Smooth muscle cell (in vitro differentiated cells): ENCODE measurements at regions not wholly inside any gene's neighbourhood (a gene's known extent, or its start where the extent isn't known, plus 50 kb on each side); places are given as distances from the start of the nearest gene placed in this dataset.
A peak's percentile ranks its signal among the peaks of the same experiment; 100 is the strongest.

ENCODE experiments used
- DNase-seq: peaks from one replicate; lab custom pipeline; 2025; ENCODE audit not compliant: unreplicated experiment; lab: John Stamatoyannopoulos, UW
- H2AFZ ChIP-seq: fragments of 200-600 bp; sonication (generic); 2 replicates; pipeline ENCODE4 v1.6.0; 2016; ENCODE audit warnings: antibody characterized with exemption, low read depth, mild to moderate bottlenecking
- H3F3A ChIP-seq: fragments of 200-600 bp; sonication (generic); 2 replicates; pipeline ENCODE4 v1.6.0; 2017; ENCODE audit warnings: antibody characterized with exemption, low read depth
- H3K27ac ChIP-seq: fragments of 200-600 bp; sonication (generic); 2 replicates; pipeline ENCODE4 v1.5.1; 2016; ENCODE audit warnings: low read depth, mild to moderate bottlenecking
- H3K27me3 ChIP-seq: fragments of 200-600 bp; sonication (generic); 2 replicates; pipeline ENCODE4 v1.6.1; 2016; ENCODE audit warnings: low read depth, mild to moderate bottlenecking
- H3K36me3 ChIP-seq: fragments of 200-600 bp; sonication (generic); 2 replicates; pipeline ENCODE4 v1.5.1; 2016; ENCODE audit warnings: low read depth
- H3K4me1 ChIP-seq: fragments of 200-600 bp; sonication (generic); 2 replicates; pipeline ENCODE4 v1.5.1; 2016; ENCODE audit warnings: low read depth
- H3K4me2 ChIP-seq: fragments of 200-600 bp; sonication (generic); 2 replicates; pipeline ENCODE4 v1.6.0; 2016; ENCODE audit warnings: mild to moderate bottlenecking
- H3K4me3 ChIP-seq: fragments of 200-600 bp; sonication (generic); 2 replicates; pipeline ENCODE4 v1.5.1; 2016; ENCODE audit warnings: mild to moderate bottlenecking
- H3K79me2 ChIP-seq: fragments of 200-600 bp; sonication (generic); 2 replicates; pipeline ENCODE4 v1.6.0; 2016; ENCODE audit warnings: low read depth, mild to moderate bottlenecking
- H3K9ac ChIP-seq: fragments of 200-600 bp; sonication (generic); 2 replicates; pipeline ENCODE4 v1.6.0; 2016; ENCODE audit warnings: low read depth
- H3K9me3 ChIP-seq: fragments of 200-600 bp; sonication (generic); replicated peaks from 2 replicates; pipeline ENCODE4 v1.5.1; 2016; ENCODE audit warnings: low read depth
- H4K20me1 ChIP-seq: fragments of 200-600 bp; sonication (generic); 2 replicates; pipeline ENCODE4 v1.6.0; 2016; ENCODE audit warnings: low read depth
- WGBS: methylation state at CpG from one replicate; pipeline ENCODE4 v1.1.7; 2016; ENCODE audit warnings: low lambda C conversion rate; 5-methylcytosine and 5-hydroxymethylcytosine counted together
- TF ChIP-seq, protein P1 (sequence below): fragments of 200-600 bp; sonication (generic); IDR thresholded peaks from 2 replicates; pipeline ENCODE4 v1.5.1; 2017; ENCODE audit warnings: borderline replicate concordance, mild to moderate bottlenecking, antibody characterized with exemption; ENCODE audit not compliant: insufficient read depth, poor library complexity, severe bottlenecking

- TF ChIP-seq, protein P1, sequence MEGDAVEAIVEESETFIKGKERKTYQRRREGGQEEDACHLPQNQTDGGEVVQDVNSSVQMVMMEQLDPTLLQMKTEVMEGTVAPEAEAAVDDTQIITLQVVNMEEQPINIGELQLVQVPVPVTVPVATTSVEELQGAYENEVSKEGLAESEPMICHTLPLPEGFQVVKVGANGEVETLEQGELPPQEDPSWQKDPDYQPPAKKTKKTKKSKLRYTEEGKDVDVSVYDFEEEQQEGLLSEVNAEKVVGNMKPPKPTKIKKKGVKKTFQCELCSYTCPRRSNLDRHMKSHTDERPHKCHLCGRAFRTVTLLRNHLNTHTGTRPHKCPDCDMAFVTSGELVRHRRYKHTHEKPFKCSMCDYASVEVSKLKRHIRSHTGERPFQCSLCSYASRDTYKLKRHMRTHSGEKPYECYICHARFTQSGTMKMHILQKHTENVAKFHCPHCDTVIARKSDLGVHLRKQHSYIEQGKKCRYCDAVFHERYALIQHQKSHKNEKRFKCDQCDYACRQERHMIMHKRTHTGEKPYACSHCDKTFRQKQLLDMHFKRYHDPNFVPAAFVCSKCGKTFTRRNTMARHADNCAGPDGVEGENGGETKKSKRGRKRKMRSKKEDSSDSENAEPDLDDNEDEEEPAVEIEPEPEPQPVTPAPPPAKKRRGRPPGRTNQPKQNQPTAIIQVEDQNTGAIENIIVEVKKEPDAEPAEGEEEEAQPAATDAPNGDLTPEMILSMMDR, result no peak
- H3K27me3 ChIP-seq, result no peaks in the 10 kb centered on the region
- H4K20me1 ChIP-seq, result no peaks in the 10 kb centered on the region
- DNase-seq, result no peak
- 48% methylated on average over 3 of the region's 3 CpGs for WGBS
- no peak overlapping the region for H2AFZ ChIP-seq
- peaks cover 6% of the 10 kb centered on the region for H3K4me1 ChIP-seq
- no peak overlapping the region for H3K9ac ChIP-seq
- H3K36me3 ChIP-seq, result no peaks in the 10 kb centered on the region
- no peak overlapping the region for H3K4me3 ChIP-seq
- no peaks in the 10 kb centered on the region for H3F3A ChIP-seq
- no peak overlapping the region for H3K27ac ChIP-seq
- H3K9me3 ChIP-seq, result no peaks in the 10 kb centered on the region
- H3K4me2 ChIP-seq, result no peak overlapping the region
- H3K79me2 ChIP-seq, result no peaks in the 10 kb centered on the region
Observed at GRCh38 chr12:98371419-98371818, 144.0 kb upstream of the TMPO start.

- Histone ChIP-seq H3K4me3 (no peak overlapping the region), H3K36me3 (no peaks in the 10 kb centered on the region)
- 39% methylated on average over 5 of the region's 5 CpGs for WGBS
Observed at GRCh38 chr12:98372340-98373024, 142.9 kb upstream of the TMPO start.

DNA sequence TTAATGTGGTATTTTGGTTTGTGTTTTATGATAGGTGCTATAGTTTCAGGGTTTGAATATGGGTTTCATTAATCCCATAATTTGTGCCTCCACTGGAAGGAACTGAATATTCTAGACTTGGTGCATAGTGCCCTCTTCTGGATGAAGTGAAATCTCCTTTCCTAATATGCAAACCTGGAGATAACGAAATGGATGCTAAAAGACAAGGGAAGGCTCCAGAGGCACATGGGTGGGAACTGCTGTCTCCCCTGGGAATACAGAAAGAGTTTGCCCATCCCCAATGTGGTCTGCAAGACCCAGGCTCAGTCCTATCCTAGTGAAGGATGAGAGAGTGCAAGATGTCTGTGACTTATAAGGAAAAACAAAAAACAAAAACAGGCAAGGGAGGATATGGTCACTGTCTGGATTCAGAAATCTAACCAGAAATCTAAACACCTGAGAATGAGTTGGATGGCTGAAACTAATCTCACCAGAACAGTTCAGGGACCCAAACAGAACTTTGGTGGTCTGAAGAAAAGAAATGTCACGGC is 142.3 kb upstream of the TMPO start:
- H3K9me3 ChIP-seq, result no peaks in the 10 kb centered on the region
- TF ChIP-seq, protein P1, result peak; percentile 77
- no peaks in the 10 kb centered on the region for H4K20me1 ChIP-seq
- no peak overlapping the region for H2AFZ ChIP-seq
- peaks cover 6% of the 10 kb centered on the region for H3K4me1 ChIP-seq
- no peaks in the 10 kb centered on the region for H3F3A ChIP-seq
- DNase-seq, result no peak
- no peak overlapping the region for H3K4me2 ChIP-seq
- H3K9ac ChIP-seq, result no peak overlapping the region
- no peak overlapping the region for H3K27ac ChIP-seq
- H3K79me2 ChIP-seq, result no peaks in the 10 kb centered on the region
- 47% methylated on average over 2 of the region's 2 CpGs for WGBS
- H3K4me3 ChIP-seq, result no peak overlapping the region
- H3K36me3 ChIP-seq, result no peaks in the 10 kb centered on the region
- H3K27me3 ChIP-seq, result peaks cover 3% of the 10 kb centered on the region

More at GRCh38 chr12:98372340-98373024, 142.9 kb upstream of the TMPO start:
- Histone ChIP-seq H3K9me3 (no peaks in the 10 kb centered on the region), H3K9ac (no peak overlapping the region), H2AFZ (no peak overlapping the region), H3K79me2 (no peaks in the 10 kb centered on the region), H4K20me1 (no peaks in the 10 kb centered on the region), H3K4me2 (no peak overlapping the region), H3K27me3 (peaks cover under 1% of the 10 kb centered on the region), H3F3A (no peaks in the 10 kb centered on the region), H3K27ac (no peak overlapping the region), H3K4me1 (peaks cover 6% of the 10 kb centered on the region)
- TF ChIP-seq, protein P1, result no peak
- DNase-seq, result no peak

DNA sequence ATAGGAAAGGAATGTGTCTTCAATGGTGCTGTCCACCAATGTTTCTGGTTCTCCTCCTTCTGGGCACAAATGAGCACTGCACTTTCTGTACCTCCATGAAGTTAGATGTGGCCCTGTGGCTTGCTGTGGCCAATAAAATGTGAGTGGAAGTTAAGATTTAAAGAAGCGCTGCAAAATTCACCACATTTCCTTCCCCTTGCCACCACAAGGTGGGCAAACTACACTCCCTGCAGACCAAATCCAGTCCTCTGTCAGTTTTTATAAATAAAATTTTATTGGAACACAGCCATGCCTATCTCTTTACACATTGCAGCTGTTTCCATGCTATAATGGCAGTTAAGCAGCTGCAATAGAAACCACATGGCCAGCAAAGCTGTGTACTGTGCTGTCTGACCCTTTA is 141.4 kb upstream of the TMPO start:
- 71% methylated on average over 1 of the region's 1 CpG for WGBS
- H3K4me3 ChIP-seq, result no peak overlapping the region
- no peaks in the 10 kb centered on the region for H3K36me3 ChIP-seq
- no peak for DNase-seq
- no peaks in the 10 kb centered on the region for H4K20me1 ChIP-seq
- H3K27me3 ChIP-seq, result peaks cover 3% of the 10 kb centered on the region
- peaks cover 6% of the 10 kb centered on the region for H3K4me1 ChIP-seq
- no peak overlapping the region for H3K27ac ChIP-seq
- H2AFZ ChIP-seq, result no peak overlapping the region
- no peaks in the 10 kb centered on the region for H3F3A ChIP-seq
- no peak overlapping the region for H3K4me2 ChIP-seq
- TF ChIP-seq, protein P1, result peak; percentile 27
- H3K9me3 ChIP-seq, result no peaks in the 10 kb centered on the region
- no peak overlapping the region for H3K9ac ChIP-seq
- no peaks in the 10 kb centered on the region for H3K79me2 ChIP-seq
